ENCODE measurements at regions not wholly inside any gene's neighbourhood (a gene's known extent, or its start where the extent isn't known, plus 50 kb on each side); places are given as distances from the start of the nearest gene placed in this dataset.

DNA sequence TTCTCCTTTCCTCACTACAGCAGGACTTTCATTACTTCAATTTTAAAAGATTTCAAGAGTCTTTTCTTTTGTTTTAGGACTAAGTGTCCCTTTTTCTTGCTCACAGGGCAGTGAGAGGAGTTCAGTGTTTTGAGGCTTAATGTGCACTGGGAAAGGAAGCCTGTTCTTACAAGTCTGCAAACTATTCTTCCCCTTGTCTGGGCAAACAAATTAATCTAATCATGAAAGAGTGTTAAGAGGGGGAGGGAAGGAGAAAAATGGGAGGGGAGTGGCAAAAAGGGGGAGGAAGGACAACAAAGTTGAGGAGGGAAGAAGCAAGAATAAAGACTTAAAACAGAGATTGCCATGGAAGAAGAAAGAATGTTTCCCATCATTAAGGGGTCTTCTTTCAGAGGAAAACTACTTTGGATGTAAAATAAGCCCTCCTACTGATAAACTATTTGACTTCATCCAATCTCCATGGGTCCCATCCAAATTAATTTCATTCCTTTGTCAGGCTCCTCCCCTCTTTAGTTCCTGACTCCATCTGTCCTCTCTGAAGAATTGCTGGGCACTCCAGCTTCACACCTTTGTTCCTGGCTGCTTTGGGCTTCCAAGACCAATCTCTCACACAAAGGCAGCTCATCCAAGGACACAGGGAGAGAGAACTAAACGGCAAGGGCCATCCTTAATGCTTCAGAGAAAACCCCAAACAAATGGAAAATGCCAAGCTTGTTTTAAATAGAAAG, 244.5 kb downstream of the TPBG start:
- ATAC-seq (ENCODE audit: low FRiP score) (no peak), DNase-seq (no peak)
- H3K36me3 ChIP-seq (ENCODE audit: control insufficient read depth in 1 of 2, insufficient read depth in 2 of 2, low read length in 1 of 2) = no peaks in the 10 kb centered on the region
- no peaks in the 10 kb centered on the region for H3K9me3 ChIP-seq (ENCODE audit: control insufficient read depth, low read length)
- H3K27ac ChIP-seq (ENCODE audit: low read depth in 1 of 2, low read length in 2 of 2) = no peak overlapping the region
- H3K4me3 ChIP-seq (ENCODE audit: low read length in 2 of 2) = no peak overlapping the region
- H3K4me1 ChIP-seq (ENCODE audit: control insufficient read depth in 1 of 2, insufficient read depth in 2 of 2, low read length in 2 of 2) = no peaks in the 10 kb centered on the region
- intact Hi-C loops (cut with DNase I) = no loop called here
- WGBS, 2 donors = 14 to 26% methylated on average over 1 of the region's 1 CpG
- H3K27me3 ChIP-seq (ENCODE audit: control insufficient read depth in 1 of 2, insufficient read depth in 2 of 2, low read length in 1 of 2) = no peaks in the 10 kb centered on the region

DNA sequence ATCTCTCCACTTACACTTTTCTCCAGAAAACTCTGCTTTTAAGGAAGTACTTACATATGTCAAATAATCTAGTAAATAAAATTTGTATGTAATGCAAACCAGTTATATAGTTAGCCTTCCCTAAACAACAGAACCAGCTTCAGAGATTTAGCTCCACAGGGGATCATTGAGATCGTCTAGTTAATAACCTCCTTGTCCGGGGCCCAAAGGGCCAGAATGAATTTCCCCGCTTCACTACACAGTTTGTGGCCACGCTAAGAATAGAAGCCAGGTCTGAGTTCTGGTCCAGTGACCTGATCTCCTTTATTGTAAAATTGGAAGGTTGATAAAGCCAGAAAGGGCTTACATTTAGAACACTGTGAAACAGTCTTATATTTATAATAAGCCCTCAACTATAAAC, 245.2 kb downstream of the TPBG start:
- Histone ChIP-seq H3K27me3 (ENCODE audit: control insufficient read depth in 1 of 2, insufficient read depth in 2 of 2, low read length in 1 of 2) (no peaks in the 10 kb centered on the region), H3K9me3 (ENCODE audit: control insufficient read depth, low read length) (no peaks in the 10 kb centered on the region), H3K4me3 (ENCODE audit: low read length in 2 of 2) (no peak overlapping the region), H3K36me3 (ENCODE audit: control insufficient read depth in 1 of 2, insufficient read depth in 2 of 2, low read length in 1 of 2) (no peaks in the 10 kb centered on the region), H3K4me1 (ENCODE audit: control insufficient read depth in 1 of 2, insufficient read depth in 2 of 2, low read length in 2 of 2) (no peaks in the 10 kb centered on the region), H3K27ac (ENCODE audit: low read depth in 1 of 2, low read length in 2 of 2) (no peak overlapping the region)
- ATAC-seq (ENCODE audit: low FRiP score) (no peak), DNase-seq (no peak)
- 72 to 74% methylated on average over 4 of the region's 4 CpGs for WGBS, 2 donors
- intact Hi-C loops (cut with DNase I) = no loop called here

DNA sequence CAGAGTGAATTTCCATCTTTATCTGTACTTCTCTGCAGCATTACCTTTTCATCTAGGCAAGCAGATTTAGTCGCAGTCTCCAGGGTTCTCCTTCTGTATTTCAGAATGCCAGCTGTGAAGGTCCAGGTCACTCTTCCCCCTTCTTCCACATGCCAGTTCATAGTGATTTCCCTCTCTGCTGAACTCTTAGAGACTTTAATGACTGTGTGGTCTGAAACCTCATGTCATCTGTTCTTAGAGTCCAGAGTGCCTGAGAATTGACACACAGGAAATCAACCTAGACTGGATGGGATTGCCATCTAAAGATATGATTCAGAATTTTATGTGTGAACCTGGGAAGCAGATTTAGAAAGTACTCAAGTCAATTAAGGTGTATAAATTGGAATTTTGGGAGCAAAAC, 248.1 kb downstream of the TPBG start:
- intact Hi-C loops (cut with DNase I) = no loop called here
- Histone ChIP-seq H3K4me3 (ENCODE audit: low read length in 2 of 2) (no peak overlapping the region), H3K27me3 (ENCODE audit: control insufficient read depth in 1 of 2, insufficient read depth in 2 of 2, low read length in 1 of 2) (no peaks in the 10 kb centered on the region), H3K4me1 (ENCODE audit: control insufficient read depth in 1 of 2, insufficient read depth in 2 of 2, low read length in 2 of 2) (no peaks in the 10 kb centered on the region), H3K9me3 (ENCODE audit: control insufficient read depth, low read length) (no peaks in the 10 kb centered on the region), H3K27ac (ENCODE audit: low read depth in 1 of 2, low read length in 2 of 2) (no peak overlapping the region), H3K36me3 (ENCODE audit: control insufficient read depth in 1 of 2, insufficient read depth in 2 of 2, low read length in 1 of 2) (no peaks in the 10 kb centered on the region)
- ATAC-seq (ENCODE audit: low FRiP score) (no peak), DNase-seq (no peak)
- whole genome bisulfite sequencing, 2 donors = 92 to 94% methylated on average over 1 of the region's 1 CpG

DNA sequence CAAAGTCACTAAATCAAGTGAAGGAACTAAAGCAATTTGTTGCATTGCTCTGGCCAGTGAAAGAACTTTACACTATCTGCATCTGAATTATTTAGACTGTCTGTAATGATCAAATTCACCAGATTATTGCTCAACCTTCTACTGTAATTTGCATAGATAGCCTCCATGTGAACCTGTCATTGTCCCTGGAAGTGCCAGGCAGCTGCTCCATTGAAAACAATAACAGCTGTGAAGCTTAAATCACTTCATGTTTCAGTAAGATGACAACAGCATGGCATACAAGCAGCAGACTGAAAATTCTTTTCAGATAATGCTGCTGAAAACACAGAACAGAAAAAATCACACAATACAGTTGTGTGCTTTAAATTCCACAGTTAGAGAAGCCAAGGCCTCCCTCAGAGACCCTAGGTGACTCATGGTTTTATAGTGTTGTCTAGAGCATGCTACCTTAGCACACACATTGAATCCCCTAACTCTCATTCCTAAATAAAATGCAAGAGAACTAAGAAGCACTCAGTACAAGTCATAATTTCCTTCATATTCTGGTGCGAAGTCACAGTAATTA, 248.9 kb downstream of the TPBG start:
- H3K36me3 ChIP-seq (ENCODE audit: control insufficient read depth in 1 of 2, insufficient read depth in 2 of 2, low read length in 1 of 2) = no peaks in the 10 kb centered on the region
- DNase-seq (no peak), ATAC-seq (ENCODE audit: low FRiP score) (no peak)
- H3K4me1 ChIP-seq (ENCODE audit: control insufficient read depth in 1 of 2, insufficient read depth in 2 of 2, low read length in 2 of 2) = no peaks in the 10 kb centered on the region
- H3K4me3 ChIP-seq (ENCODE audit: low read length in 2 of 2) = no peak overlapping the region
- H3K27ac ChIP-seq (ENCODE audit: low read depth in 1 of 2, low read length in 2 of 2) = no peak overlapping the region
- WGBS, 2 donors = 87 to 90% methylated on average over 1 of the region's 1 CpG
- no peaks in the 10 kb centered on the region for H3K27me3 ChIP-seq (ENCODE audit: control insufficient read depth in 1 of 2, insufficient read depth in 2 of 2, low read length in 1 of 2)
- intact Hi-C loops (cut with DNase I) = no loop called here
- no peaks in the 10 kb centered on the region for H3K9me3 ChIP-seq (ENCODE audit: control insufficient read depth, low read length)

DNA sequence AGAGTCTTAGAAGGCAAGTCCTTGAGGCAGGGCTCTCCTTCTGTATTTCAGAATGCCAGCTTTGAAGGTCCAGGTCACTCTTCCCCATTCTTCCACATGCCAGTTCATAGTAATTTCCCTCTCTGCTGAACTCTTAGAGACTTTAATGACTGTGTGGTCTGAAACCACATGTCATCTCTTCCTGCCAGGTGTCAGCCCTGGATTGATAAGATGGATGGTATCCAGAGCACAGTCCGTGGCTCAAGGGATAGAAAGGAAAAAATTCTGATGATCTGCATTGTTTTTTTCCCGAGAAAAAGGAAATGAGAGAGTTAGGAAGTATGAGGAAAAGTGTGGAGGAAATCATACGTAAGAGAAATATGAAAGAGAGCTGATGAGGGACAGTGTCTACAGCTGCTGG, 250.9 kb downstream of the TPBG start:
- DNase-seq (no peak), ATAC-seq (ENCODE audit: low FRiP score) (no peak)
- Histone ChIP-seq H3K27ac (ENCODE audit: low read depth in 1 of 2, low read length in 2 of 2) (no peak overlapping the region), H3K9me3 (ENCODE audit: control insufficient read depth, low read length) (no peaks in the 10 kb centered on the region), H3K4me3 (ENCODE audit: low read length in 2 of 2) (no peak overlapping the region), H3K4me1 (ENCODE audit: control insufficient read depth in 1 of 2, insufficient read depth in 2 of 2, low read length in 2 of 2) (no peaks in the 10 kb centered on the region), H3K36me3 (ENCODE audit: control insufficient read depth in 1 of 2, insufficient read depth in 2 of 2, low read length in 1 of 2) (no peaks in the 10 kb centered on the region), H3K27me3 (ENCODE audit: control insufficient read depth in 1 of 2, insufficient read depth in 2 of 2, low read length in 1 of 2) (no peaks in the 10 kb centered on the region)
- 45 to 46% methylated on average over 3 of the region's 3 CpGs for WGBS, 2 donors
- intact Hi-C loops (cut with DNase I) = no loop called here

DNA sequence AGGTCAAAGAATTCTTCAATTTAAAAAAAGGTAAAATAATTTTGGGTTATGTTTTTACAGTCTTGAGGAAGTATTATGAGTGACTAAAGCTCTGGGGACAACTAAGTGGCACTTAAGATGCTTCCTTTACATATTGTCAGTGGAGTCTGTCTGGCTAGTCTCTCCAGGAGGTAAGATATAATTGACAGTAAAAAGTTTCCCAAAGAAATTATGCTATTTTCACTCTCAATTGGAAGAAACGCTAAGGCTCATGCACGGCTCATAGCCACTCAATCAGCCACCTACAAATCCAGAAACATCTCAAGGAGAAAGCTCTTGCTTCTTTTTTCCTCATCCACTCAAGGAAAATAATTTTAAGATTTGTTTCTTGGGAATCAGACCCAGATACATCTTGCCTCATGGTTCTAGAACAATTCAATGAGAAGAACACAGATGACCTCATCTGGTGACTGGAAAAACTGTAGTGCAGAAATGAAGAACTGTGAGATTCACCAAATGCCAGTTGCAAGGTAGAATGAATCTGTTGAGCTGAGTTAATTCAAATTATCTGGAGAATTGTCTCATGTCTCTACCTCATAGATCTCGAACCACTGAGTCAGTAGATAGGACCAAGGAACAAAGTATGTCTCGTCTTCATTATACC, 252.9 kb downstream of the TPBG start:
- WGBS, 2 donors = 67 to 71% methylated on average over 4 of the region's 4 CpGs
- Histone ChIP-seq H3K27ac (ENCODE audit: low read depth in 1 of 2, low read length in 2 of 2) (no peak overlapping the region), H3K4me1 (ENCODE audit: control insufficient read depth in 1 of 2, insufficient read depth in 2 of 2, low read length in 2 of 2) (no peaks in the 10 kb centered on the region), H3K9me3 (ENCODE audit: control insufficient read depth, low read length) (no peaks in the 10 kb centered on the region), H3K4me3 (ENCODE audit: low read length in 2 of 2) (no peak overlapping the region), H3K36me3 (ENCODE audit: control insufficient read depth in 1 of 2, insufficient read depth in 2 of 2, low read length in 1 of 2) (no peaks in the 10 kb centered on the region), H3K27me3 (ENCODE audit: control insufficient read depth in 1 of 2, insufficient read depth in 2 of 2, low read length in 1 of 2) (no peaks in the 10 kb centered on the region)
- intact Hi-C loops (cut with DNase I) = no loop called here
- DNase-seq (no peak), ATAC-seq (ENCODE audit: low FRiP score) (no peak)

DNA sequence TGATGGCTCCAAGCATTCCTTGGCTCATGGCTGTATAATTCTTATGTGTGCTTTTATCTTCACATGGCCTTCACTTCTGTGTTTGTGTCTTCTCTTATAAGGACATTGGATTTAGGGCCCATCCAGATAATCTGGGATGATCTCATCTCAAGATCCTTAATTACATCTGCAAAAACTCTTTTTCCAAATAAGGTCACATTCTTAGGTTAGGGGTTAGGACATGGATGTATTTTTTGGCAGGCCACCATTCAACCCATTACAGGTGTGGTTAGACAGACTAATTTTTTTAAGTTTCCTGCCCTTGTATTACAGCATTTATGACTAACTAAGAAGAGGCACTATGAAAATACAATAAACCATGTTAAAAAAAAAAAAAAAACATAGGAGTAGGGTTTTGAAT, 254.0 kb downstream of the TPBG start:
- intact Hi-C loops (cut with DNase I) = no loop called here
- DNase-seq (no peak), ATAC-seq (ENCODE audit: low FRiP score) (no peak)
- H3K9me3 ChIP-seq (ENCODE audit: control insufficient read depth, low read length) = no peaks in the 10 kb centered on the region
- H3K4me1 ChIP-seq (ENCODE audit: control insufficient read depth in 1 of 2, insufficient read depth in 2 of 2, low read length in 2 of 2) = no peaks in the 10 kb centered on the region
- H3K27ac ChIP-seq (ENCODE audit: low read depth in 1 of 2, low read length in 2 of 2) = no peak overlapping the region
- H3K4me3 ChIP-seq (ENCODE audit: low read length in 2 of 2) = no peak overlapping the region
- H3K36me3 ChIP-seq (ENCODE audit: control insufficient read depth in 1 of 2, insufficient read depth in 2 of 2, low read length in 1 of 2) = no peaks in the 10 kb centered on the region
- H3K27me3 ChIP-seq (ENCODE audit: control insufficient read depth in 1 of 2, insufficient read depth in 2 of 2, low read length in 1 of 2) = no peaks in the 10 kb centered on the region

DNA sequence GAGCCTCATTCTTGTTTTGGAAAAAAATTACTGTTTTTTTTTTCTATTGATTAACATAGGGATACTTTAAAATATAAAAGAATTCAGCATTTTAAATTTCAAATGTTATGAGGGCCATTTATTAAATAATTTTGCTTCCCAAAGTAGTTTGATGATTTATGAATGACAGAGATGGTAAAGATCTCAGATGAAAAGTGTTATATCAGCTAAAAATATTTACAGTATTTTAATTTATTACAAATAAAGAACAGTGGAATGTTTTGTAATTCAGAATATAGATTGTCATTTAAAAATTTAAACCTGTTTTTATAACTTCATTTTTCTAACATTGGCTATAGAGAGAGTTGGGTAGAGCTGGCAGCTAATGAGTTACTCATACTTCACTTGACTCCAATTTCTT, 256.0 kb downstream of the TPBG start:
- H3K4me1 ChIP-seq (ENCODE audit: control insufficient read depth in 1 of 2, insufficient read depth in 2 of 2, low read length in 2 of 2) = no peaks in the 10 kb centered on the region
- no peak overlapping the region for H3K4me3 ChIP-seq (ENCODE audit: low read length in 2 of 2)
- intact Hi-C loops (cut with DNase I) = no loop called here
- H3K36me3 ChIP-seq (ENCODE audit: control insufficient read depth in 1 of 2, insufficient read depth in 2 of 2, low read length in 1 of 2) = no peaks in the 10 kb centered on the region
- no peaks in the 10 kb centered on the region for H3K27me3 ChIP-seq (ENCODE audit: control insufficient read depth in 1 of 2, insufficient read depth in 2 of 2, low read length in 1 of 2)
- DNase-seq = no peak
- no peak for ATAC-seq (ENCODE audit: low FRiP score)
- no peak overlapping the region for H3K27ac ChIP-seq (ENCODE audit: low read depth in 1 of 2, low read length in 2 of 2)
- H3K9me3 ChIP-seq (ENCODE audit: control insufficient read depth, low read length) = no peaks in the 10 kb centered on the region

DNA sequence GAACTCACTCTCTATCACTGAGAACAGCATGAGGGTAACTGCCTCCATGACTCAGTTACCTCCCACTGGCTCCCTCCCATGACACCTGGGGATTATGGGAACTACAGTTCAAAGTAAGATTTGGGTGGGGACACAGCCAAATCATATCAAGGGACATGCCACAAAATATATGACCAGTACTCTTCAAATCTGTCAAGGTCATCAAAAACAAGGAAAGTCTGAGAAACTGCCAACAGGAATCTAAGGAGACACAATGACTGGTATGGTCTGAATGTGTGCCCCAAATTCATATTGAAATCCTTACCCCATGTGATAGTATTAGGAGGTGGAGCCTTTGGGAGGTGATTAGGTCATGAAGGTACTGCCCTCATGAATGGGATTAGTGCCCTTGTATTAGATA, 258.8 kb downstream of the TPBG start:
- Histone ChIP-seq H3K4me1 (ENCODE audit: control insufficient read depth in 1 of 2, insufficient read depth in 2 of 2, low read length in 2 of 2) (no peaks in the 10 kb centered on the region), H3K4me3 (ENCODE audit: low read length in 2 of 2) (no peak overlapping the region), H3K36me3 (ENCODE audit: control insufficient read depth in 1 of 2, insufficient read depth in 2 of 2, low read length in 1 of 2) (no peaks in the 10 kb centered on the region), H3K27me3 (ENCODE audit: control insufficient read depth in 1 of 2, insufficient read depth in 2 of 2, low read length in 1 of 2) (no peaks in the 10 kb centered on the region), H3K9me3 (ENCODE audit: control insufficient read depth, low read length) (peaks cover 2% of the 10 kb centered on the region), H3K27ac (ENCODE audit: low read depth in 1 of 2, low read length in 2 of 2) (no peak overlapping the region)
- no peak for ATAC-seq (ENCODE audit: low FRiP score)
- DNase-seq = no peak
- intact Hi-C loops (cut with DNase I) = no loop called here

Data from aorta (tissue), 5 donors.